ENCODE measurements at regions not wholly inside any gene's neighbourhood (a gene's known extent, or its start where the extent isn't known, plus 50 kb on each side); places are given as distances from the start of the nearest gene placed in this dataset.

- peaks cover 11 to 25% (median 16%) of the 10 kb centered on the region in 7 donors for H3K9me3 Mint-ChIP-seq
- no peak overlapping the region for H3K27ac Mint-ChIP-seq
- no CpG with 5 or more reads among the region's 1 CpG for WGBS (ENCODE audit: insufficient coverage)
- H3K4me3 Mint-ChIP-seq = no peak overlapping the region
- no peaks in the 10 kb centered on the region for H3K4me1 Mint-ChIP-seq
- no peak for DNase-seq
- H3K27me3 Mint-ChIP-seq (ENCODE audit: low read depth in 3 of 3) = peaks cover 2 to 3% (median 2%) of the 10 kb centered on the region in 3 donors
- Histone ChIP-seq H4K20me1 (ENCODE audit: insufficient read depth, low read length) (no peaks in the 10 kb centered on the region), H3K79me2 (ENCODE audit: insufficient read depth, low read length) (no peaks in the 10 kb centered on the region), H3K36me3 (replicated peaks in 1 of 2; ENCODE audit: control insufficient read depth in 1 of 2, insufficient read depth in 2 of 2, low read length in 2 of 2) (no peaks in the 10 kb centered on the region), H3K27me3 (ENCODE audit: control insufficient read depth in 2 of 2, insufficient read depth in 2 of 2, low read length in 2 of 2) (no peaks in the 10 kb centered on the region), H3K4me1 (ENCODE audit: control insufficient read depth in 1 of 2, insufficient read depth in 2 of 2, low read length in 2 of 2) (no peaks in the 10 kb centered on the region), H3K9ac (ENCODE audit: insufficient read depth, low read length, poor library complexity, severe bottlenecking) (no peak overlapping the region), H3K4me2 (replicated peaks; ENCODE audit: extremely low read depth, low read length, poor library complexity, severe bottlenecking) (no peak overlapping the region), H2AFZ (ENCODE audit: insufficient read depth, low read depth, low read length, poor library complexity, severe bottlenecking) (no peak overlapping the region), H3K27ac (ENCODE audit: low read depth in 1 of 2, low read length in 2 of 2) (no peak overlapping the region), H3K9me3 (replicated peaks in 1 of 2; ENCODE audit: control insufficient read depth in 1 of 2, insufficient read depth in 1 of 2, low read length in 2 of 2) (peaks cover 16% of the 10 kb centered on the region in 2 donors), H3K4me3 (replicated peaks in 1 of 3; ENCODE audit: low read depth in 2 of 3, low read length in 3 of 3) (no peak overlapping the region)
- intact Hi-C loops (cut with micrococcal nuclease) = no loop called here
- H3K36me3 Mint-ChIP-seq = no peaks in the 10 kb centered on the region
- TF ChIP-seq, protein P1, sequence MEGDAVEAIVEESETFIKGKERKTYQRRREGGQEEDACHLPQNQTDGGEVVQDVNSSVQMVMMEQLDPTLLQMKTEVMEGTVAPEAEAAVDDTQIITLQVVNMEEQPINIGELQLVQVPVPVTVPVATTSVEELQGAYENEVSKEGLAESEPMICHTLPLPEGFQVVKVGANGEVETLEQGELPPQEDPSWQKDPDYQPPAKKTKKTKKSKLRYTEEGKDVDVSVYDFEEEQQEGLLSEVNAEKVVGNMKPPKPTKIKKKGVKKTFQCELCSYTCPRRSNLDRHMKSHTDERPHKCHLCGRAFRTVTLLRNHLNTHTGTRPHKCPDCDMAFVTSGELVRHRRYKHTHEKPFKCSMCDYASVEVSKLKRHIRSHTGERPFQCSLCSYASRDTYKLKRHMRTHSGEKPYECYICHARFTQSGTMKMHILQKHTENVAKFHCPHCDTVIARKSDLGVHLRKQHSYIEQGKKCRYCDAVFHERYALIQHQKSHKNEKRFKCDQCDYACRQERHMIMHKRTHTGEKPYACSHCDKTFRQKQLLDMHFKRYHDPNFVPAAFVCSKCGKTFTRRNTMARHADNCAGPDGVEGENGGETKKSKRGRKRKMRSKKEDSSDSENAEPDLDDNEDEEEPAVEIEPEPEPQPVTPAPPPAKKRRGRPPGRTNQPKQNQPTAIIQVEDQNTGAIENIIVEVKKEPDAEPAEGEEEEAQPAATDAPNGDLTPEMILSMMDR (IDR thresholded peaks at IDR 0.05) = no peak
Measured at GRCh38 chr19:29457413-29457812, 68.4 kb upstream of the VSTM2B start.

GRCh38 chr19:29467824-29468401, 57.9 kb upstream of the VSTM2B start:
- no peak overlapping the region for H3K27ac Mint-ChIP-seq
- Histone ChIP-seq H3K36me3 (replicated peaks in 1 of 2; ENCODE audit: control insufficient read depth in 1 of 2, insufficient read depth in 2 of 2, low read length in 2 of 2) (no peaks in the 10 kb centered on the region), H3K27me3 (ENCODE audit: control insufficient read depth in 2 of 2, insufficient read depth in 2 of 2, low read length in 2 of 2) (no peaks in the 10 kb centered on the region), H4K20me1 (ENCODE audit: insufficient read depth, low read length) (no peaks in the 10 kb centered on the region), H3K4me3 (replicated peaks in 1 of 3; ENCODE audit: low read depth in 2 of 3, low read length in 3 of 3) (no peak overlapping the region), H3K9ac (ENCODE audit: insufficient read depth, low read length, poor library complexity, severe bottlenecking) (no peak overlapping the region), H3K9me3 (replicated peaks in 1 of 2; ENCODE audit: control insufficient read depth in 1 of 2, insufficient read depth in 1 of 2, low read length in 2 of 2) (no peaks in the 10 kb centered on the region), H3K4me1 (ENCODE audit: control insufficient read depth in 1 of 2, insufficient read depth in 2 of 2, low read length in 2 of 2) (no peaks in the 10 kb centered on the region), H3K79me2 (ENCODE audit: insufficient read depth, low read length) (no peaks in the 10 kb centered on the region), H3K27ac (ENCODE audit: low read depth in 1 of 2, low read length in 2 of 2) (no peak overlapping the region), H3K4me2 (replicated peaks; ENCODE audit: extremely low read depth, low read length, poor library complexity, severe bottlenecking) (no peak overlapping the region), H2AFZ (ENCODE audit: insufficient read depth, low read depth, low read length, poor library complexity, severe bottlenecking) (no peak overlapping the region)
- no peaks in the 10 kb centered on the region for H3K36me3 Mint-ChIP-seq
- H3K4me3 Mint-ChIP-seq = no peak overlapping the region
- no peak for DNase-seq
- peaks cover 0 to 3% (median 0%) of the 10 kb centered on the region in 7 donors for H3K9me3 Mint-ChIP-seq
- WGBS (ENCODE audit: insufficient coverage) = 80% methylated on average over 1 of the region's 5 CpGs
- H3K4me1 Mint-ChIP-seq = no peaks in the 10 kb centered on the region
- intact Hi-C loops (cut with micrococcal nuclease) = no loop called here
- TF ChIP-seq, protein P1 (IDR thresholded peaks at IDR 0.05) = no peak
- peaks cover 0 to 2% (median 2%) of the 10 kb centered on the region in 3 donors for H3K27me3 Mint-ChIP-seq (ENCODE audit: low read depth in 3 of 3)

All from CD14-positive monocyte (primary cell).